GM12878 (cell line): ENCODE measurements at regions not wholly inside any gene's neighbourhood (a gene's known extent, or its start where the extent isn't known, plus 50 kb on each side); places are given as distances from the start of the nearest gene placed in this dataset.
A peak's percentile ranks its signal among the peaks of the same experiment; 100 is the strongest.

Source experiments
- ATAC-seq: fragments of 200-7000 bp; cut with Tn5 transposase; 3 replicates; pipeline ENCODE4 v1.9.1; 2020; ENCODE audit warnings: mild to moderate bottlenecking, moderate library complexity
- BruUV-seq: library from RNA; stranded (reverse); fragments of 400-500 nt; replicated peaks from 2 replicates; lab custom pipeline; 2021; lab: Mats Ljungman, UMichigan
- CTCF ChIA-PET: fragments of 300-600 bp; sonication (Branson Sonifier 250); formaldehyde crosslinking; extraction: SDS; loops from one replicate; lab custom pipeline; 2021; ENCODE audit warnings: inconsistent platforms; lab: Yijun Ruan, JAX
- POLR2A ChIA-PET: fragments of 350-600 bp; formaldehyde crosslinking; extraction: SDS; loops from one replicate; lab custom pipeline; 2021; ENCODE audit warnings: inconsistent platforms; lab: Charles Lee
- RAD21 ChIA-PET: fragments of 300-600 bp; sonication (Branson Sonifier 250); formaldehyde crosslinking; loops from one replicate; lab custom pipeline; 2023; ENCODE audit warnings: antibody characterized with exemption; ENCODE audit not compliant: unreplicated experiment; lab: Charles Lee
- SMC1A ChIA-PET: fragments of 300-600 bp; sonication (Branson Sonifier 250); formaldehyde crosslinking; loops from one replicate; lab custom pipeline; 2023; ENCODE audit not compliant: unreplicated experiment, uncharacterized antibody; lab: Charles Lee
- DNase-seq: peaks from one replicate; pipeline ENCODE4 v3.0.0-alpha.2; 2011; ENCODE audit warnings: low read depth, low spot score
- FAIRE-seq: peaks from 3 replicates; lab custom pipeline; 2011; peaks lifted over from hg19 to GRCh38; lab: Jason Lieb, UNC
- H2AFZ ChIP-seq: 2 replicates; pipeline ENCODE4 v1.6.0; 2011; ENCODE audit warnings: low read depth, low read length, control low read depth; ENCODE audit not compliant: control insufficient read depth
- H3K27ac ChIP-seq: 2 replicates; pipeline ENCODE4 v1.5.1; 2011; ENCODE audit warnings: control low read depth; ENCODE audit not compliant: control insufficient read depth, insufficient read depth
- H3K27me3 ChIP-seq, 2 experiments: replicated peaks in 1 of 2; 2 replicates each; pipeline versions ENCODE4 v1.6.0 to v1.6.1; 2011; ENCODE audit warnings: low read length in 1 of 2; ENCODE audit not compliant: control insufficient read depth in 2 of 2, insufficient read depth in 2 of 2
- H3K36me3 ChIP-seq, 2 experiments: 2 replicates each; pipeline ENCODE4 v1.5.1; 2011; ENCODE audit warnings: low read length in 1 of 2; ENCODE audit not compliant: control insufficient read depth in 2 of 2, insufficient read depth in 2 of 2
- H3K4me1 ChIP-seq: 2 replicates; pipeline ENCODE4 v1.6.1; 2011; ENCODE audit warnings: mild to moderate bottlenecking, low read length, moderate library complexity, mixed read lengths; ENCODE audit not compliant: control insufficient read depth, insufficient read depth
- H3K4me2 ChIP-seq: 2 replicates; pipeline ENCODE4 v1.6.0; 2011; ENCODE audit warnings: control low read depth; ENCODE audit not compliant: control insufficient read depth, insufficient read depth
- H3K4me3 ChIP-seq: fragments of 200-600 bp; sonication (generic); 2 replicates; pipeline ENCODE4 v1.5.1; 2016
- H3K79me2 ChIP-seq: 2 replicates; pipeline ENCODE4 v1.6.0; 2011; ENCODE audit warnings: low read length; ENCODE audit not compliant: control insufficient read depth, insufficient read depth
- H3K9ac ChIP-seq: 2 replicates; pipeline ENCODE4 v1.8.0; 2011; ENCODE audit warnings: low read length, control low read depth, mixed read lengths; ENCODE audit not compliant: control insufficient read depth, insufficient read depth
- H3K9me3 ChIP-seq: replicated peaks from 3 replicates; pipeline ENCODE4 v1.5.1; 2011; ENCODE audit warnings: mild to moderate bottlenecking, low read length; ENCODE audit not compliant: control insufficient read depth, insufficient read depth
- H4K20me1 ChIP-seq: 2 replicates; pipeline ENCODE4 v1.6.0; 2011; ENCODE audit not compliant: control insufficient read depth, insufficient read depth
- BMI1 ChIP-seq: fragments of 450-650 bp; IDR thresholded peaks from 2 replicates; pipeline ENCODE4 v1.6.1; 2016; ENCODE audit warnings: mild to moderate bottlenecking, moderate library complexity, borderline replicate concordance
- CHD1 ChIP-seq: IDR thresholded peaks from 2 replicates; pipeline ENCODE4 v1.6.1; 2012; ENCODE audit warnings: low read depth, low read length, improper control_type of control experiment
- CHD4 ChIP-seq: fragments of 200-600 bp; sonication (generic); IDR thresholded peaks from 2 replicates; pipeline ENCODE4 v1.6.1; 2016; ENCODE audit warnings: mild to moderate bottlenecking
- JUND ChIP-seq: IDR thresholded peaks from 2 replicates; pipeline ENCODE4 v1.6.1; 2012; ENCODE audit warnings: low read depth, mild to moderate bottlenecking, low read length, improper control_type of control experiment, moderate library complexity
- MEF2A ChIP-seq: IDR thresholded peaks from 2 replicates; pipeline ENCODE4 v1.6.1; 2011; ENCODE audit warnings: low read depth, mild to moderate bottlenecking, low read length, moderate library complexity; ENCODE audit not compliant: insufficient read depth
- MXI1 ChIP-seq: fragments of 150-350 bp; IDR thresholded peaks from 2 replicates; pipeline ENCODE4 v1.6.1; 2011; ENCODE audit warnings: low read depth, mild to moderate bottlenecking, inconsistent platforms, low read length, improper control_type of control experiment
- NFIC ChIP-seq: IDR thresholded peaks from 2 replicates; pipeline ENCODE4 v1.6.1; 2012; ENCODE audit warnings: low read depth, mild to moderate bottlenecking, inconsistent platforms, low read length, moderate library complexity
- RAD21 ChIP-seq: IDR thresholded peaks from 2 replicates; pipeline ENCODE4 v1.6.1; 2011; ENCODE audit warnings: mild to moderate bottlenecking, low read depth, low read length, moderate library complexity; ENCODE audit not compliant: insufficient read depth
- SPI1 ChIP-seq: IDR thresholded peaks from 2 replicates; pipeline ENCODE4 v1.6.1; 2011; ENCODE audit warnings: low read depth, mild to moderate bottlenecking, low read length, moderate library complexity, borderline replicate concordance; ENCODE audit not compliant: insufficient read depth
- TARDBP ChIP-seq: IDR thresholded peaks from 2 replicates; pipeline ENCODE4 v1.6.1; 2016; ENCODE audit warnings: borderline replicate concordance
- ZBED1 ChIP-seq: IDR thresholded peaks from 2 replicates; pipeline ENCODE4 v1.6.1; 2016; ENCODE audit warnings: borderline replicate concordance
- ZNF622 ChIP-seq: fragments of 450-650 bp; IDR thresholded peaks from 2 replicates; pipeline ENCODE4 v1.6.1; 2017; ENCODE audit warnings: mild to moderate bottlenecking, inconsistent platforms
- WGBS: methylation state at CpG from one replicate; pipeline ENCODE4 v1.1.6; 2016; ENCODE audit warnings: low lambda C conversion rate; ENCODE audit not compliant: insufficient replicate concordance, insufficient coverage; ENCODE audit errors: missing lambda C conversion rate; 5-methylcytosine and 5-hydroxymethylcytosine counted together
- in situ Hi-C: fragments of 300-500 bp; cut with MboI; formaldehyde crosslinking; loops from 9 replicates; pipeline ENCODE4 v1.14.3; 2018; ENCODE audit warnings: mixed read lengths
- intact Hi-C: fragments of 100-400 bp; cut with micrococcal nuclease; formaldehyde crosslinking; loops from one replicate; pipeline ENCODE4 v1.14.2; 2022; ENCODE audit not compliant: unreplicated experiment
- TF ChIP-seq, protein P1 (sequence below), 3 experiments: IDR thresholded peaks in 2 of 3; conservative IDR thresholded peaks in 1 of 3; 2 replicates each; pipeline ENCODE4 v1.5.1; 2011; ENCODE audit warnings: low read depth in 3 of 3, low read length in 3 of 3, mild to moderate bottlenecking in 3 of 3, control low read depth in 2 of 3, moderate library complexity in 2 of 3, inconsistent platforms in 1 of 3, mixed read lengths in 1 of 3; ENCODE audit not compliant: control insufficient read depth in 2 of 3, insufficient read depth in 1 of 3; ENCODE audit errors: extremely low read depth in 1 of 3
- TF ChIP-seq, protein P2 (sequence below): IDR thresholded peaks from 2 replicates; pipeline ENCODE4 v1.6.1; 2011; ENCODE audit warnings: borderline replicate concordance, low read depth, mild to moderate bottlenecking, moderate library complexity, low read length; ENCODE audit not compliant: insufficient read depth, poor library complexity, severe bottlenecking
- TF ChIP-seq, protein P3 (sequence below): fragments of 450-650 bp; formaldehyde crosslinking; IDR thresholded peaks from 2 replicates; pipeline ENCODE4 v1.5.0; 2022; ENCODE audit warnings: mild to moderate bottlenecking, missing genetic modification characterization
- TF ChIP-seq, protein P4 (sequence below): IDR thresholded peaks from 2 replicates; pipeline ENCODE4 v1.6.1; 2012; ENCODE audit warnings: low read depth, low read length, improper control_type of control experiment

DNA sequence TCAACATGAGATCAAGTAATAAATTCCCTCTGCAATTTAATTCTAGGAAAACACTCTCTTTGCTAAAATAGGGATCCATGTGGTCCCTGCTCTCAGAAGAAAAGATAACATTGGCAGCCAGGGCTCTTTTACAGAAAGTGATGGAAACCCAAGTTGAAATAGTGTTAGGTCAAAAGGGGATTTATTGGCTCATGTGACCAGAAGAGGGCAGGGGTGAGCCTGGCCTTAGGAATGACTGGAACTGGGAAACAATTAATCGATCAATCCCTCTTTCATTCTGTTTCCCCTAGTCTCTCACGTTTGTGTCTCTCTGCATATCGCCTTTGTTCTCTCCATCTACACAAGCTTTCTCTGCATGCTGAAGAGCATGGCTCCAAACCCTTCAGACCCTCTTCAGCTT is 58.3 kb upstream of the ALDH1B1 start:
- DNase-seq (no peak), ATAC-seq (no peak), FAIRE-seq (no peak)
- Histone ChIP-seq H3K9me3 (no peaks in the 10 kb centered on the region), H3K9ac (no peak overlapping the region), H3K4me2 (no peak overlapping the region), H3K27ac (no peak overlapping the region), H3K79me2 (no peaks in the 10 kb centered on the region), H2AFZ (no peak overlapping the region), H3K36me3 (no peaks in the 10 kb centered on the region), H4K20me1 (no peaks in the 10 kb centered on the region), H3K4me1 (no peaks in the 10 kb centered on the region), H3K27me3 (no peaks in the 10 kb centered on the region; a peak in 2 of 4 replicates), H3K4me3 (no peak overlapping the region)
- RAD21 ChIA-PET: interaction anchor here (1.0 kb wide), 1 partner anchor 338 kb away, joined by 3 read pairs; no protein-coding TSS in a partner anchor
- in situ Hi-C loops: loop anchor here (10.0 kb wide), 1 partner anchor 59 kb away; no protein-coding TSS in a partner anchor
- CTCF ChIA-PET: interaction anchor here (0.6 to 3.5 kb wide), 8 partner anchors 15 to 606 kb away, joined by 3 to 17 read pairs (median 4); no protein-coding TSS in a partner anchor
- POLR2A ChIA-PET: interaction anchor here (0.6 kb wide), 1 partner anchor 45 kb away, joined by 3 read pairs; no protein-coding TSS in a partner anchor
- SMC1A ChIA-PET: interaction anchor here (0.8 to 3.6 kb wide), 7 partner anchors 8 to 246 kb away, joined by 3 to 24 read pairs (median 3); no protein-coding TSS in a partner anchor
- TF ChIP-seq MEF2A: no peak
- no peak for TF ChIP-seq CHD4
- TF ChIP-seq, protein P1, sequence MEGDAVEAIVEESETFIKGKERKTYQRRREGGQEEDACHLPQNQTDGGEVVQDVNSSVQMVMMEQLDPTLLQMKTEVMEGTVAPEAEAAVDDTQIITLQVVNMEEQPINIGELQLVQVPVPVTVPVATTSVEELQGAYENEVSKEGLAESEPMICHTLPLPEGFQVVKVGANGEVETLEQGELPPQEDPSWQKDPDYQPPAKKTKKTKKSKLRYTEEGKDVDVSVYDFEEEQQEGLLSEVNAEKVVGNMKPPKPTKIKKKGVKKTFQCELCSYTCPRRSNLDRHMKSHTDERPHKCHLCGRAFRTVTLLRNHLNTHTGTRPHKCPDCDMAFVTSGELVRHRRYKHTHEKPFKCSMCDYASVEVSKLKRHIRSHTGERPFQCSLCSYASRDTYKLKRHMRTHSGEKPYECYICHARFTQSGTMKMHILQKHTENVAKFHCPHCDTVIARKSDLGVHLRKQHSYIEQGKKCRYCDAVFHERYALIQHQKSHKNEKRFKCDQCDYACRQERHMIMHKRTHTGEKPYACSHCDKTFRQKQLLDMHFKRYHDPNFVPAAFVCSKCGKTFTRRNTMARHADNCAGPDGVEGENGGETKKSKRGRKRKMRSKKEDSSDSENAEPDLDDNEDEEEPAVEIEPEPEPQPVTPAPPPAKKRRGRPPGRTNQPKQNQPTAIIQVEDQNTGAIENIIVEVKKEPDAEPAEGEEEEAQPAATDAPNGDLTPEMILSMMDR (IDR thresholded peaks at IDR 0.05 in 2 of 3, conservative IDR thresholded peaks at IDR 0.05 in 1 of 3; ENCODE audit: control insufficient read depth in 2 of 3, extremely low read depth in 1 of 3, insufficient read depth in 1 of 3, low read depth in 3 of 3, low read length in 3 of 3): peak in 2 of 3 experiments; percentile 16 to 26; a peak in 3 of 6 replicates
- no peak for TF ChIP-seq BMI1
- TF ChIP-seq JUND: no peak
- TF ChIP-seq NFIC: no peak
- TF ChIP-seq CHD1: no peak
- TF ChIP-seq ZBED1: no peak
- TF ChIP-seq RAD21: peak; percentile 21; the same call in 1 of the 2 replicates
- no peak for TF ChIP-seq ZNF622
- TF ChIP-seq, protein P2, sequence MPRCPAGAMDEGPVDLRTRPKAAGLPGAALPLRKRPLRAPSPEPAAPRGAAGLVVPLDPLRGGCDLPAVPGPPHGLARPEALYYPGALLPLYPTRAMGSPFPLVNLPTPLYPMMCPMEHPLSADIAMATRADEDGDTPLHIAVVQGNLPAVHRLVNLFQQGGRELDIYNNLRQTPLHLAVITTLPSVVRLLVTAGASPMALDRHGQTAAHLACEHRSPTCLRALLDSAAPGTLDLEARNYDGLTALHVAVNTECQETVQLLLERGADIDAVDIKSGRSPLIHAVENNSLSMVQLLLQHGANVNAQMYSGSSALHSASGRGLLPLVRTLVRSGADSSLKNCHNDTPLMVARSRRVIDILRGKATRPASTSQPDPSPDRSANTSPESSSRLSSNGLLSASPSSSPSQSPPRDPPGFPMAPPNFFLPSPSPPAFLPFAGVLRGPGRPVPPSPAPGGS: no peak
- TF ChIP-seq, protein P3, sequence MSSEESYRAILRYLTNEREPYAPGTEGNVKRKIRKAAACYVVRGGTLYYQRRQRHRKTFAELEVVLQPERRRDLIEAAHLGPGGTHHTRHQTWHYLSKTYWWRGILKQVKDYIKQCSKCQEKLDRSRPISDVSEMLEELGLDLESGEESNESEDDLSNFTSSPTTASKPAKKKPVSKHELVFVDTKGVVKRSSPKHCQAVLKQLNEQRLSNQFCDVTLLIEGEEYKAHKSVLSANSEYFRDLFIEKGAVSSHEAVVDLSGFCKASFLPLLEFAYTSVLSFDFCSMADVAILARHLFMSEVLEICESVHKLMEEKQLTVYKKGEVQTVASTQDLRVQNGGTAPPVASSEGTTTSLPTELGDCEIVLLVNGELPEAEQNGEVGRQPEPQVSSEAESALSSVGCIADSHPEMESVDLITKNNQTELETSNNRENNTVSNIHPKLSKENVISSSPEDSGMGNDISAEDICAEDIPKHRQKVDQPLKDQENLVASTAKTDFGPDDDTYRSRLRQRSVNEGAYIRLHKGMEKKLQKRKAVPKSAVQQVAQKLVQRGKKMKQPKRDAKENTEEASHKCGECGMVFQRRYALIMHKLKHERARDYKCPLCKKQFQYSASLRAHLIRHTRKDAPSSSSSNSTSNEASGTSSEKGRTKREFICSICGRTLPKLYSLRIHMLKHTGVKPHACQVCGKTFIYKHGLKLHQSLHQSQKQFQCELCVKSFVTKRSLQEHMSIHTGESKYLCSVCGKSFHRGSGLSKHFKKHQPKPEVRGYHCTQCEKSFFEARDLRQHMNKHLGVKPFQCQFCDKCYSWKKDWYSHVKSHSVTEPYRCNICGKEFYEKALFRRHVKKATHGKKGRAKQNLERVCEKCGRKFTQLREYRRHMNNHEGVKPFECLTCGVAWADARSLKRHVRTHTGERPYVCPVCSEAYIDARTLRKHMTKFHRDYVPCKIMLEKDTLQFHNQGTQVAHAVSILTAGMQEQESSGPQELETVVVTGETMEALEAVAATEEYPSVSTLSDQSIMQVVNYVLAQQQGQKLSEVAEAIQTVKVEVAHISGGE (CRISPR knock-in tag): no peak
- no peak for TF ChIP-seq MXI1
- no peak for TF ChIP-seq SPI1
- TF ChIP-seq, protein P4, sequence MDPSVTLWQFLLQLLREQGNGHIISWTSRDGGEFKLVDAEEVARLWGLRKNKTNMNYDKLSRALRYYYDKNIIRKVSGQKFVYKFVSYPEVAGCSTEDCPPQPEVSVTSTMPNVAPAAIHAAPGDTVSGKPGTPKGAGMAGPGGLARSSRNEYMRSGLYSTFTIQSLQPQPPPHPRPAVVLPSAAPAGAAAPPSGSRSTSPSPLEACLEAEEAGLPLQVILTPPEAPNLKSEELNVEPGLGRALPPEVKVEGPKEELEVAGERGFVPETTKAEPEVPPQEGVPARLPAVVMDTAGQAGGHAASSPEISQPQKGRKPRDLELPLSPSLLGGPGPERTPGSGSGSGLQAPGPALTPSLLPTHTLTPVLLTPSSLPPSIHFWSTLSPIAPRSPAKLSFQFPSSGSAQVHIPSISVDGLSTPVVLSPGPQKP: no peak
- TF ChIP-seq TARDBP: no peak
- intact Hi-C loops: no loop called here
- 13% methylated on average over 3 of the region's 3 CpGs for WGBS
- no TSS peak for BruUV-seq
